ENCODE measurements at regions not wholly inside any gene's neighbourhood (a gene's known extent, or its start where the extent isn't known, plus 50 kb on each side); places are given as distances from the start of the nearest gene placed in this dataset.
"Not testable (repeated sequence)": the region's sequence is repeated elsewhere in the genome, so short reads cannot be mapped to it uniquely, and the experiment has no call there.

GRCh38 chr12:66819587-66819986 is 140.7 kb upstream of the GRIP1 start:
- Histone ChIP-seq H3K4me1 (ENCODE audit: control insufficient read depth, insufficient read depth, low read length, unreplicated experiment) (no peaks in the 10 kb centered on the region), H3K27ac (ENCODE audit: low read depth, low read length) (no peak overlapping the region), H2AFZ (ENCODE audit: low read length, unreplicated experiment) (no peak overlapping the region), H3K4me3 (ENCODE audit: low read depth, low read length) (no peak overlapping the region), H3K36me3 (ENCODE audit: insufficient read depth, low read length) (no peaks in the 10 kb centered on the region), H3K27me3 (ENCODE audit: insufficient read depth, low read length) (no peaks in the 10 kb centered on the region), H3K79me2 (ENCODE audit: control insufficient read depth, insufficient read depth, low read length, unreplicated experiment) (no peaks in the 10 kb centered on the region)

- Histone ChIP-seq H3K79me2 (ENCODE audit: control insufficient read depth, insufficient read depth, low read length, unreplicated experiment) (no peaks in the 10 kb centered on the region), H3K4me3 (ENCODE audit: low read depth, low read length) (no peak overlapping the region), H3K36me3 (ENCODE audit: insufficient read depth, low read length) (no peaks in the 10 kb centered on the region), H2AFZ (ENCODE audit: low read length, unreplicated experiment) (no peak overlapping the region), H3K4me1 (ENCODE audit: control insufficient read depth, insufficient read depth, low read length, unreplicated experiment) (no peaks in the 10 kb centered on the region), H3K27me3 (ENCODE audit: insufficient read depth, low read length) (no peaks in the 10 kb centered on the region), H3K27ac (ENCODE audit: low read depth, low read length) (no peak overlapping the region)
These were observed 144.1 kb upstream of the GRIP1 start for GRCh38 chr12:66822961-66823360.

GRCh38 chr12:66823857-66824570 is 145.1 kb upstream of the GRIP1 start:
- no peaks in the 10 kb centered on the region for H3K4me1 ChIP-seq (ENCODE audit: control insufficient read depth, insufficient read depth, low read length, unreplicated experiment)
- no peak overlapping the region for H2AFZ ChIP-seq (ENCODE audit: low read length, unreplicated experiment)
- H3K36me3 ChIP-seq (ENCODE audit: insufficient read depth, low read length) = no peaks in the 10 kb centered on the region
- H3K79me2 ChIP-seq (ENCODE audit: control insufficient read depth, insufficient read depth, low read length, unreplicated experiment) = no peaks in the 10 kb centered on the region
- H3K27ac ChIP-seq (ENCODE audit: low read depth, low read length) = no peak overlapping the region
- no peaks in the 10 kb centered on the region for H3K27me3 ChIP-seq (ENCODE audit: insufficient read depth, low read length)
- H3K4me3 ChIP-seq (ENCODE audit: low read depth, low read length) = no peak overlapping the region

DNA sequence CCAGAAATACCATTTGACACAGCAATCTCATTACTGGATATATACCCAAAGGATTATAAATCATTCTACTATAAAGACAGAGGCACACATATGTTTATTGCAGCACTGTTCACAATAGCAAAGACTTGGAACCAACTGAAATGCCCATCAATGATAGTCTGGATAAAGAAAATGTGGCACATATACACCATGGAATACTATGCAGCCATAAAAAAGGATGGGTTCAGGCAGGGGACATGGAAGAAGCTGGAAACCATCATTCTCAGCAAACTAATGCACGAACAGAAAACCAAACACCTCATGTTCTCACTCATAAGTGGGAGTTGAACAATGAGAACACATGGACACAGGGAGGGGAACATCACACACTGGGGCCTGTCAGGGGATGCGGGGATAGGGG is 147.0 kb upstream of the GRIP1 start:
- H3K4me3 ChIP-seq (ENCODE audit: low read depth, low read length) = not testable (repeated sequence)

DNA sequence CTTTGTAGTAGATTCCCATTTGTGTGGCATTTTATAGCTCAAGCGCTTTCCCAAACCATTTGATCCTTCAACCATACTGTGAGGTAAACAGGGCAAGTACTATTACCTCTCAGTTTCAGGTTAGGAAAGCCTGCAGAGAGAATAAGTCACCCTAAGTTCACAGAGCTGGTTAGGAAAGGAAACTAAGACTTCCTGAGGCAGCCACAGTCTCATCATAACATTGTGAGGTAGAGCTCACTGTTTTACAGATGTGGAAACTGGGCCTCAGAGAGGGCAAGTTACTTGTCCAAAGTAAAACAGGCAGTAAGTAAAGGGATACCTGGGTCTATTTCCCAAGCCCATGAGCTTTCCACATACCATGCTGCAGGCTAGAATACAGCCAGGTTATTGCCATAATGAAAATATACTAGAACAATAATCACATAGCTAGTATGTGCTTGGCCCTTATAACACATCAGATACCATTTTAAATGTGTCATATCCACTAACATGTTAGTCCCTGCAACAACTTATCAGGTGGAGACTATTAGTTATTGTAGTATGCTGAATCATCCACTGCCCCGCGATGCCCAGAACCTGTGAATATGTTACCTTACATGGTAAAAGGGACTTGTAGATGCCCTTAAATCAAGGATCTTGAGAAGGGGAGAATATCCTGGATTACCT is 150.9 kb upstream of the GRIP1 start:
- no peaks in the 10 kb centered on the region for H3K4me1 ChIP-seq (ENCODE audit: control insufficient read depth, insufficient read depth, low read length, unreplicated experiment)
- no peaks in the 10 kb centered on the region for H3K36me3 ChIP-seq (ENCODE audit: insufficient read depth, low read length)
- no peaks in the 10 kb centered on the region for H3K27me3 ChIP-seq (ENCODE audit: insufficient read depth, low read length)
- no peaks in the 10 kb centered on the region for H3K79me2 ChIP-seq (ENCODE audit: control insufficient read depth, insufficient read depth, low read length, unreplicated experiment)
- no peak overlapping the region for H3K4me3 ChIP-seq (ENCODE audit: low read depth, low read length)
- no peak overlapping the region for H2AFZ ChIP-seq (ENCODE audit: low read length, unreplicated experiment)
- H3K27ac ChIP-seq (ENCODE audit: low read depth, low read length) = no peak overlapping the region

More for the DNA sequence above, 147.0 kb upstream of the GRIP1 start:
- not testable (repeated sequence) for H2AFZ ChIP-seq (ENCODE audit: low read length, unreplicated experiment); H3K27me3 ChIP-seq (ENCODE audit: insufficient read depth, low read length); H3K36me3 ChIP-seq (ENCODE audit: insufficient read depth, low read length); H3K4me1 ChIP-seq (ENCODE audit: control insufficient read depth, insufficient read depth, low read length, unreplicated experiment); H3K27ac ChIP-seq (ENCODE audit: low read depth, low read length); H3K79me2 ChIP-seq (ENCODE audit: control insufficient read depth, insufficient read depth, low read length, unreplicated experiment)

DNA sequence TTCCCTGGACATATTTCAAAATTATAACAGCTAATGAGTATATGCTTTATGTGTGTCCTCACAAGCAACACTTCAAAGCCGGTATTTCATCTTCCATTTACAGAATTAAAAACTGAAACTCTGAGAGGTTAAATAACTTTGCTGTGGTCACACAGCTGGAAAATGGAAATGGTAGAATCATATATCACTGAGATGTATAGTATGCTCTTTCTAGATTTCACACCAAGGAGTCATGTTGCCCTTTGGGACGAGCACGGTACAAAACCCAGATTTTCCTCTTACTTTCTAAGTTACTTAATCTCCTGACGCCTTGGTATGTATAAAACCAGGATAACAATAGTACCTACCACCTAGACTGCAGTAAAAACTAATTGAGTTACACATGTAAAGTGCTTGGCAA is 152.6 kb upstream of the GRIP1 start:
- Histone ChIP-seq H3K36me3 (ENCODE audit: insufficient read depth, low read length) (no peaks in the 10 kb centered on the region), H3K27ac (ENCODE audit: low read depth, low read length) (no peak overlapping the region), H2AFZ (ENCODE audit: low read length, unreplicated experiment) (no peak overlapping the region), H3K4me1 (ENCODE audit: control insufficient read depth, insufficient read depth, low read length, unreplicated experiment) (no peaks in the 10 kb centered on the region), H3K79me2 (ENCODE audit: control insufficient read depth, insufficient read depth, low read length, unreplicated experiment) (no peaks in the 10 kb centered on the region), H3K4me3 (ENCODE audit: low read depth, low read length) (no peak overlapping the region), H3K27me3 (ENCODE audit: insufficient read depth, low read length) (no peaks in the 10 kb centered on the region)

DNA sequence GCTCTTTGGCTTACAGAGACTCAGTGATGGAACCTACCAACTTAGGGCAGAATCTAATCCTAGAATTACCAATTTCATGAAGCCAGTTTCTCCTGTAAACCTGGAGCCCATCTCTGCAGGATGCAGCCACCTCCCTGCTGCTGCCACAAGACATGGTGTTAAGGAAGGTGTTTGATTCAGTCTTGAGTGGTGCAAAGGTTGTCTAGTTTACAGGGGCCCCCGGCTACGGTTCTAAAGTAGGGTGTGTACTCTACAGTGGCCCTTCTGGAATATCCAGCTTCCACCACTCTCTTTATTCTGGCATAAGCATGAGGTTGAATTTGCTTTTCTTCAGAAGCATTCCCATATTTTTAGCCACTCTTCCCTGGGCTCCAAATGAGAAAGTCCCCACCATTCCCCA is 154.1 kb upstream of the GRIP1 start:
- H3K4me3 ChIP-seq (ENCODE audit: low read depth, low read length) = no peak overlapping the region
- no peaks in the 10 kb centered on the region for H3K79me2 ChIP-seq (ENCODE audit: control insufficient read depth, insufficient read depth, low read length, unreplicated experiment)
- H3K27me3 ChIP-seq (ENCODE audit: insufficient read depth, low read length) = no peaks in the 10 kb centered on the region
- no peaks in the 10 kb centered on the region for H3K36me3 ChIP-seq (ENCODE audit: insufficient read depth, low read length)
- H3K4me1 ChIP-seq (ENCODE audit: control insufficient read depth, insufficient read depth, low read length, unreplicated experiment) = no peaks in the 10 kb centered on the region
- H2AFZ ChIP-seq (ENCODE audit: low read length, unreplicated experiment) = no peak overlapping the region
- no peak overlapping the region for H3K27ac ChIP-seq (ENCODE audit: low read depth, low read length)

GRCh38 chr12:66836623-66837310 is 157.9 kb upstream of the GRIP1 start:
- Histone ChIP-seq H3K27ac (ENCODE audit: low read depth, low read length) (no peak overlapping the region), H3K79me2 (ENCODE audit: control insufficient read depth, insufficient read depth, low read length, unreplicated experiment) (no peaks in the 10 kb centered on the region), H3K36me3 (ENCODE audit: insufficient read depth, low read length) (no peaks in the 10 kb centered on the region), H2AFZ (ENCODE audit: low read length, unreplicated experiment) (no peak overlapping the region), H3K4me3 (ENCODE audit: low read depth, low read length) (no peak overlapping the region), H3K4me1 (ENCODE audit: control insufficient read depth, insufficient read depth, low read length, unreplicated experiment) (no peaks in the 10 kb centered on the region), H3K27me3 (ENCODE audit: insufficient read depth, low read length) (0 out of 2 replicates have a peak, but pooled peaks cover 2% of the 10 kb centered on the region)

- no peak overlapping the region for H2AFZ ChIP-seq (ENCODE audit: low read length, unreplicated experiment)
- H3K27ac ChIP-seq (ENCODE audit: low read depth, low read length) = no peak overlapping the region
- no peaks in the 10 kb centered on the region for H3K36me3 ChIP-seq (ENCODE audit: insufficient read depth, low read length)
- H3K79me2 ChIP-seq (ENCODE audit: control insufficient read depth, insufficient read depth, low read length, unreplicated experiment) = no peaks in the 10 kb centered on the region
- H3K4me1 ChIP-seq (ENCODE audit: control insufficient read depth, insufficient read depth, low read length, unreplicated experiment) = no peaks in the 10 kb centered on the region
- no peak overlapping the region for H3K4me3 ChIP-seq (ENCODE audit: low read depth, low read length)
- H3K27me3 ChIP-seq (ENCODE audit: insufficient read depth, low read length) = 0 out of 2 replicates have a peak, but pooled peaks cover 2% of the 10 kb centered on the region
These were observed 158.4 kb upstream of the GRIP1 start for GRCh38 chr12:66837311-66837627.

- no peaks in the 10 kb centered on the region for H3K79me2 ChIP-seq (ENCODE audit: control insufficient read depth, insufficient read depth, low read length, unreplicated experiment)
- H3K4me3 ChIP-seq (ENCODE audit: low read depth, low read length) = no peak overlapping the region
- no peaks in the 10 kb centered on the region for H3K4me1 ChIP-seq (ENCODE audit: control insufficient read depth, insufficient read depth, low read length, unreplicated experiment)
- no peak overlapping the region for H3K27ac ChIP-seq (ENCODE audit: low read depth, low read length)
- H2AFZ ChIP-seq (ENCODE audit: low read length, unreplicated experiment) = no peak overlapping the region
- H3K36me3 ChIP-seq (ENCODE audit: insufficient read depth, low read length) = no peaks in the 10 kb centered on the region
- 0 out of 2 replicates have a peak, but pooled peaks cover 2% of the 10 kb centered on the region for H3K27me3 ChIP-seq (ENCODE audit: insufficient read depth, low read length)
These were observed 159.5 kb upstream of the GRIP1 start for GRCh38 chr12:66838366-66838765.

DNA sequence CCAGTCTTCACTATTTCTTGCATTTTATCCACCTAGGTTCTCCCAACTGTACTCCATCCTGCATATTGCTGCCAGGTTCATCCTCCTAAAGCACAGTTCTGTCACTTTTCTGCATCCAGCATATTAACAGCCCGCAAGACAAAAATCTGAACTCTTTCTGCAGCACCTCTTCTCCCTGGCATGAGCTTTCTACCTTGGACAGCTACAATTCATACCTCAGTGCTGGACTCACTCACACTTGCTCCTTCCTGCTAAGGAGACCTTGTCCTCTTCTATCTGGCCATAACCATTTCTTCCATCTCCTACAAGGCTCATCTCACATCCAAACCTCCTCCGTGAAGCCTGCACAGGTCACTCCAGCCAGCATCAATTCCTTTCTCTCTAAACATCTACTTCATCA is 170.1 kb upstream of the GRIP1 start:
- Histone ChIP-seq H3K27ac (ENCODE audit: low read depth, low read length) (no peak overlapping the region), H3K79me2 (ENCODE audit: control insufficient read depth, insufficient read depth, low read length, unreplicated experiment) (no peaks in the 10 kb centered on the region), H3K4me3 (ENCODE audit: low read depth, low read length) (no peak overlapping the region), H2AFZ (ENCODE audit: low read length, unreplicated experiment) (no peak overlapping the region), H3K27me3 (ENCODE audit: insufficient read depth, low read length) (peaks cover 18% of the 10 kb centered on the region), H3K4me1 (ENCODE audit: control insufficient read depth, insufficient read depth, low read length, unreplicated experiment) (no peaks in the 10 kb centered on the region), H3K36me3 (ENCODE audit: insufficient read depth, low read length) (no peaks in the 10 kb centered on the region)

Data from ACC112 (cell line).